ENCODE measurements at regions not wholly inside any gene's neighbourhood (a gene's known extent, or its start where the extent isn't known, plus 50 kb on each side); places are given as distances from the start of the nearest gene placed in this dataset.

GRCh38 chr17:79435962-79436361 is 174.9 kb downstream of the RBFOX3 start:
- Histone ChIP-seq H3K36me3 (ENCODE audit: control insufficient read depth in 2 of 3, insufficient read depth in 3 of 3, low read length in 3 of 3) (no peaks in the 10 kb centered on the region), H3K4me3 (ENCODE audit: low read length in 3 of 3) (no peak overlapping the region), H3K4me1 (ENCODE audit: control insufficient read depth in 2 of 3, insufficient read depth in 2 of 3, low read depth in 1 of 3, low read length in 3 of 3) (no peaks in the 10 kb centered on the region), H3K9me3 (ENCODE audit: control insufficient read depth in 2 of 3, insufficient read depth in 1 of 3, low read length in 3 of 3) (no peaks in the 10 kb centered on the region), H3K27ac (ENCODE audit: low read depth in 2 of 2, low read length in 2 of 2) (no peak overlapping the region), H3K27me3 (ENCODE audit: control insufficient read depth, insufficient read depth, low read length) (peaks cover 6% of the 10 kb centered on the region), H3K9ac (ENCODE audit: low read length in 3 of 3) (no peak overlapping the region)
- TF ChIP-seq CTCF (IDR thresholded peaks at IDR 0.05; ENCODE audit: borderline replicate concordance, extremely low read depth, insufficient read depth): no peak
- FAIRE-seq (no peak), DNase-seq (no peak)
- intact Hi-C loops (cut with DNase I): no loop called here

- no peak for FAIRE-seq
- Histone ChIP-seq H3K9me3 (ENCODE audit: control insufficient read depth in 2 of 3, insufficient read depth in 1 of 3, low read length in 3 of 3) (no peaks in the 10 kb centered on the region), H3K36me3 (ENCODE audit: control insufficient read depth in 2 of 3, insufficient read depth in 3 of 3, low read length in 3 of 3) (no peaks in the 10 kb centered on the region), H3K9ac (ENCODE audit: low read length in 3 of 3) (no peak overlapping the region), H3K27ac (ENCODE audit: low read depth in 2 of 2, low read length in 2 of 2) (no peak overlapping the region), H3K27me3 (ENCODE audit: control insufficient read depth, insufficient read depth, low read length) (peaks cover 6% of the 10 kb centered on the region), H3K4me3 (ENCODE audit: low read length in 3 of 3) (no peak overlapping the region), H3K4me1 (ENCODE audit: control insufficient read depth in 2 of 3, insufficient read depth in 2 of 3, low read depth in 1 of 3, low read length in 3 of 3) (no peaks in the 10 kb centered on the region)
- TF ChIP-seq CTCF (IDR thresholded peaks at IDR 0.05; ENCODE audit: borderline replicate concordance, extremely low read depth, insufficient read depth): no peak
- intact Hi-C loops (cut with DNase I): no loop called here
- no peak for DNase-seq
These were observed 175.6 kb downstream of the RBFOX3 start for GRCh38 chr17:79435296-79435695.

GRCh38 chr17:79434215-79434614 is 176.6 kb downstream of the RBFOX3 start:
- Histone ChIP-seq H3K36me3 (ENCODE audit: control insufficient read depth in 2 of 3, insufficient read depth in 3 of 3, low read length in 3 of 3) (no peaks in the 10 kb centered on the region), H3K9me3 (ENCODE audit: control insufficient read depth in 2 of 3, insufficient read depth in 1 of 3, low read length in 3 of 3) (no peaks in the 10 kb centered on the region), H3K27ac (ENCODE audit: low read depth in 2 of 2, low read length in 2 of 2) (no peak overlapping the region), H3K4me3 (ENCODE audit: low read length in 3 of 3) (no peak overlapping the region), H3K4me1 (ENCODE audit: control insufficient read depth in 2 of 3, insufficient read depth in 2 of 3, low read depth in 1 of 3, low read length in 3 of 3) (no peaks in the 10 kb centered on the region), H3K9ac (ENCODE audit: low read length in 3 of 3) (no peak overlapping the region), H3K27me3 (ENCODE audit: control insufficient read depth, insufficient read depth, low read length) (peaks cover 2% of the 10 kb centered on the region)
- intact Hi-C loops (cut with DNase I): no loop called here
- FAIRE-seq (no peak), DNase-seq (no peak)
- no peak for TF ChIP-seq CTCF (IDR thresholded peaks at IDR 0.05; ENCODE audit: borderline replicate concordance, extremely low read depth, insufficient read depth)

- FAIRE-seq: no peak
- Histone ChIP-seq H3K36me3 (ENCODE audit: control insufficient read depth in 2 of 3, insufficient read depth in 3 of 3, low read length in 3 of 3) (no peaks in the 10 kb centered on the region), H3K9ac (ENCODE audit: low read length in 3 of 3) (no peak overlapping the region), H3K4me1 (ENCODE audit: control insufficient read depth in 2 of 3, insufficient read depth in 2 of 3, low read depth in 1 of 3, low read length in 3 of 3) (no peaks in the 10 kb centered on the region), H3K9me3 (ENCODE audit: control insufficient read depth in 2 of 3, insufficient read depth in 1 of 3, low read length in 3 of 3) (no peaks in the 10 kb centered on the region), H3K27ac (ENCODE audit: low read depth in 2 of 2, low read length in 2 of 2) (no peak overlapping the region), H3K4me3 (ENCODE audit: low read length in 3 of 3) (no peak overlapping the region), H3K27me3 (ENCODE audit: control insufficient read depth, insufficient read depth, low read length) (peaks cover 2% of the 10 kb centered on the region)
- TF ChIP-seq CTCF (IDR thresholded peaks at IDR 0.05; ENCODE audit: borderline replicate concordance, extremely low read depth, insufficient read depth): no peak
- intact Hi-C loops (cut with DNase I): no loop called here
- DNase-seq: no peak
These were observed 177.5 kb downstream of the RBFOX3 start for GRCh38 chr17:79433379-79433778.

Data from kidney (tissue), 13 donors.